PC-9 (cell line): ENCODE measurements at regions not wholly inside any gene's neighbourhood (a gene's known extent, or its start where the extent isn't known, plus 50 kb on each side); places are given as distances from the start of the nearest gene placed in this dataset.

Experiments used
- BruUV-seq: library from RNA; stranded (reverse); fragments of 400-500 nt; replicated peaks from 2 replicates; lab custom pipeline; 2021; lab: Mats Ljungman, UMichigan
- CTCF ChIA-PET: fragments of 300-600 bp; sonication (Branson Sonifier 250); formaldehyde crosslinking; loops from one replicate; lab custom pipeline; 2022; ENCODE audit warnings: antibody characterized with exemption; lab: Charles Lee
- POLR2A ChIA-PET: fragments of 300-600 bp; sonication (Branson Sonifier 250); formaldehyde crosslinking; loops from one replicate; lab custom pipeline; 2022; ENCODE audit warnings: antibody characterized with exemption; ENCODE audit not compliant: unreplicated experiment; lab: Charles Lee
- DNase-seq, 2 experiments: peaks; one replicate each; pipeline versions ENCODE4 v3.0.0 to v3.0.0-alpha.2; 2015 to 2022; ENCODE audit warnings: mixed read lengths in 1 of 2
- H2AFZ ChIP-seq: fragments of 200-600 bp; sonication (generic); 2 replicates; pipeline ENCODE4 v1.8.1; 2017; ENCODE audit warnings: antibody characterized with exemption
- H3F3A ChIP-seq: fragments of 200-600 bp; sonication (generic); 2 replicates; pipeline ENCODE4 v1.8.1; 2017; ENCODE audit warnings: antibody characterized with exemption, mild to moderate bottlenecking, low read depth; ENCODE audit not compliant: insufficient read depth
- H3K27ac ChIP-seq: fragments of 200-600 bp; sonication (generic); 2 replicates; pipeline ENCODE4 v1.6.1; 2016; ENCODE audit warnings: mixed run types
- H3K27me3 ChIP-seq: fragments of 200-600 bp; sonication (generic); 2 replicates; pipeline ENCODE4 v1.6.1; 2016; ENCODE audit warnings: low read depth, mixed run types; ENCODE audit not compliant: insufficient read depth
- H3K36me3 ChIP-seq: fragments of 200-600 bp; sonication (generic); 2 replicates; pipeline ENCODE4 v1.6.1; 2016; ENCODE audit warnings: low read depth, mixed run types
- H3K4me1 ChIP-seq: fragments of 200-600 bp; sonication (generic); replicated peaks from 2 replicates; pipeline ENCODE4 v1.6.1; 2016; ENCODE audit warnings: mixed run types; ENCODE audit not compliant: insufficient read depth
- H3K4me2 ChIP-seq: fragments of 200-600 bp; sonication (generic); 2 replicates; pipeline ENCODE4 v1.6.1; 2017; ENCODE audit warnings: mixed run types
- H3K4me3 ChIP-seq: fragments of 200-600 bp; sonication (generic); 2 replicates; pipeline ENCODE4 v1.6.1; 2016; ENCODE audit warnings: mixed run types
- H3K79me2 ChIP-seq: fragments of 200-600 bp; sonication (generic); 2 replicates; pipeline ENCODE4 v1.6.1; 2017; ENCODE audit warnings: low read depth, mixed run types
- H3K9me2 ChIP-seq: fragments of 200-600 bp; sonication (generic); 2 replicates; pipeline ENCODE4 v1.8.1; 2017; ENCODE audit warnings: mild to moderate bottlenecking; ENCODE audit not compliant: insufficient read depth
- H3K9me3 ChIP-seq: fragments of 200-600 bp; sonication (generic); 2 replicates; pipeline ENCODE4 v1.8.1; 2016; ENCODE audit warnings: low read depth; ENCODE audit not compliant: insufficient read depth
- H4K20me1 ChIP-seq: fragments of 200-600 bp; sonication (generic); 2 replicates; pipeline ENCODE4 v1.8.1; 2017; ENCODE audit not compliant: insufficient read depth
- CTCF ChIP-seq: fragments of 200-600 bp; sonication (generic); conservative IDR thresholded peaks from 2 replicates; pipeline ENCODE4 v1.6.1; 2017; ENCODE audit warnings: mixed run types, antibody characterized with exemption, mild to moderate bottlenecking, moderate library complexity
- EZH2 ChIP-seq: fragments of 200-600 bp; sonication (generic); IDR thresholded peaks from 2 replicates; pipeline ENCODE4 v1.8.0; 2017; ENCODE audit warnings: antibody characterized with exemption, low read depth
- intact Hi-C: fragments of 100-400 bp; cut with micrococcal nuclease; formaldehyde crosslinking; loops from one replicate; pipeline ENCODE4 v1.10.0; 2022; ENCODE audit not compliant: unreplicated experiment

DNA sequence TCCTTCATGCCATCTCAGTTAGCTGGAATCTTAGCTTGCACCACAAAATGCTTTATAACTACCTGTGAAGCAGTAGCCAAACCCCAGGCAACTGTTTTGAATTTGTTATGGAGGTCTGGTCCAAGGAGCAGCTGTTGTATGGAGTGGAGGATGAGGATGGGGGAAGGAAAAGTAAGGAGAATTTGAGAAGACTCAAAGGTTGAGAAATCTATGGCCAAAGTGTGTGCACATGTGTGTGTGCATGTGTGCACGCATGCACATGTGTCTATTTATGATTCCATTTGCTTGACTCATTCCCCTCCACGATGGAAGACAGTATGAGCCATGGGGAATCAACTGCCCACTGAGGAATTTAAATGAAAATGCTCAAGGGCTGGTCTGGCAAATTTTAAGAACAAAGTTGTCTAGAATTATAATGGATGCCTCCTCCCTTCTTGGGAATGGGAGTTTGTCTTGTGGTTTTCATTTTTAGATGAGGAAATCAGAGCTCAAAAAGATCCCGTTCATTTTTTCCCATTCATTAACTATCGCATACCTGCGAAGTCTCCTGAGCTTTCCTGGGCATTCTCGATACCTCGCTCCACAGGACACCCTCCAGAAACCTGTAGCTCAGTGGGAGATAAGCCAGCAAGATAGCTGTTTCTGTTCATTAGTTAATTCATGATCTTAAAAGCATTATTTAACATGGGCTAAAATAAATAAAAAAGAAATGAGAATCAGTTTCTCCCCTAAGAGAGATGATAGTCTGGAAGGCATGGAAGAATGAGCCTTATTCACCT lies 152.3 kb upstream of the NEDD9 start:
- Histone ChIP-seq H3K79me2 (no peaks in the 10 kb centered on the region), H3F3A (peaks cover 10% of the 10 kb centered on the region), H3K9me3 (no peaks in the 10 kb centered on the region), H3K4me3 (no peak overlapping the region), H3K4me1 (peaks cover 15% of the 10 kb centered on the region), H3K27me3 (no peaks in the 10 kb centered on the region), H4K20me1 (no peaks in the 10 kb centered on the region), H3K27ac (no peak overlapping the region), H2AFZ (no peak overlapping the region), H3K4me2 (no peak overlapping the region), H3K9me2 (no peaks in the 10 kb centered on the region), H3K36me3 (no peaks in the 10 kb centered on the region)
- no peak for TF ChIP-seq EZH2
- no peak for TF ChIP-seq CTCF
- no peak for DNase-seq
- BruUV-seq = no TSS peak
- POLR2A ChIA-PET = no interaction called here
- intact Hi-C loops = no loop called here
- CTCF ChIA-PET = no interaction called here

DNA sequence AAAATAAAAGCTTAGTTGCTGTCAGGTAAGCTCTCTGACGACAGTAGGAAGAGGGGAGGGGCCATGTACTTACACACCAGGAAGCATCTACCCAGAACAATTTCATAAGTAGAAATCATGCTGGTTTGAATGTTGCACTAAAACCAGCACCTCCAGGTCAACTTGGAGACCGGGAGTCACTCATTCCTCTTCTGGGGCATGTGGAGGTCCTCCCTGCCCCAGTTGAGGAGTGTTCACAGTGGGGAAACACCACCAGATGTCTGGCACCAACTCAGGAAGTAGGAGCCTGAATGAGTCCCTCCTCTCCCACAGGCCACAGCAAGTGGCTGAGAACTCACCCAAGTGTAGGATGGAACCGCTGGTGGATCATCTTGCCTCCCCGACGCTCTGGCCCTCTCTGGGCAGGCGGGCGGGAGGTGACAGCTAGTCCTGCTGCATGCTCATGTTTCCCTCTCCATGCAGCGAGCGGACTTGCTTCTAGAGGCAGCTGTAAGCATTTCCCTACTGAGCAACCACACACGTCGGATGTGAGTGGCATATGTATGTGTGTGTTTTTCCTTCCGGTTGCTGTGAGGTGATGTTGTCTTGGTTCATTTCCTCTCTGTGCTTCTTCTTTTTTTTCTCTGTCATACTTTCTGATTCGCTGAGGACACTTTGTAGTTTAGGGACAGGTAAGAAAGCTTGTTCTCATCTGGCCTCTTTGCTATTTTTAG lies 149.5 kb upstream of the NEDD9 start:
- H2AFZ ChIP-seq = no peak overlapping the region
- TF ChIP-seq CTCF = no peak
- TF ChIP-seq EZH2 = no peak
- POLR2A ChIA-PET = interaction anchor here (0.6 kb wide), 1 partner anchor 63 kb away, joined by 14 read pairs; no protein-coding TSS in a partner anchor

GRCh38 chr6:11380969-11381744 lies 148.7 kb upstream of the NEDD9 start:
- ChIA-PET POLR2A (interaction anchor here (0.6 kb wide), 1 partner anchor 9 kb away, joined by 12 read pairs; no protein-coding TSS in a partner anchor), CTCF (no interaction called here)
- no peaks in the 10 kb centered on the region for H4K20me1 ChIP-seq
- no peaks in the 10 kb centered on the region for H3K27me3 ChIP-seq
- H3K4me2 ChIP-seq = no peak overlapping the region
- H3K4me1 ChIP-seq = no peaks in the 10 kb centered on the region
- no peak overlapping the region for H3K4me3 ChIP-seq
- H3F3A ChIP-seq = no peaks in the 10 kb centered on the region
- no peak overlapping the region for H2AFZ ChIP-seq
- intact Hi-C loops = no loop called here
- TF ChIP-seq EZH2 (no peak), CTCF (no peak)
- no peak overlapping the region for H3K27ac ChIP-seq
- H3K9me2 ChIP-seq = no peaks in the 10 kb centered on the region
- no peaks in the 10 kb centered on the region for H3K9me3 ChIP-seq
- DNase-seq = no peak
- no peaks in the 10 kb centered on the region for H3K36me3 ChIP-seq
- no peaks in the 10 kb centered on the region for H3K79me2 ChIP-seq
- BruUV-seq = no TSS peak

More for the DNA sequence above, 149.5 kb upstream of the NEDD9 start:
- Histone ChIP-seq H3K36me3 (no peaks in the 10 kb centered on the region), H3K79me2 (no peaks in the 10 kb centered on the region), H3K9me2 (no peaks in the 10 kb centered on the region), H3K4me1 (no peaks in the 10 kb centered on the region), H3K4me3 (no peak overlapping the region), H4K20me1 (no peaks in the 10 kb centered on the region), H3K27me3 (no peaks in the 10 kb centered on the region), H3K27ac (no peak overlapping the region), H3K4me2 (no peak overlapping the region), H3F3A (no peaks in the 10 kb centered on the region), H3K9me3 (no peaks in the 10 kb centered on the region)
- intact Hi-C loops = no loop called here
- CTCF ChIA-PET = interaction anchor here (0.7 kb wide), 1 partner anchor 263 kb away, joined by 3 read pairs; no protein-coding TSS in a partner anchor
- DNase-seq = no peak
- no TSS peak for BruUV-seq
